HCT116 (cell line): ENCODE measurements at regions not wholly inside any gene's neighbourhood (a gene's known extent, or its start where the extent isn't known, plus 50 kb on each side); places are given as distances from the start of the nearest gene placed in this dataset.
"Not testable (repeated sequence)": the region's sequence is repeated elsewhere in the genome, so short reads cannot be mapped to it uniquely, and the experiment has no call there.

Source experiments
- ATAC-seq: fragments of 200-7000 bp; cut with Tn5 transposase; 2 replicates; pipeline ENCODE4 v1.9.1; 2020; ENCODE audit warnings: mild to moderate bottlenecking, moderate library complexity
- BruUV-seq: library from RNA; stranded (reverse); fragments of 400-500 nt; replicated peaks from 2 replicates; lab custom pipeline; 2021; lab: Mats Ljungman, UMichigan
- CTCF ChIA-PET: fragments of 300-600 bp; sonication (Branson Sonifier 250); formaldehyde crosslinking; loops from one replicate; lab custom pipeline; 2021; ENCODE audit warnings: antibody characterized with exemption; lab: Charles Lee
- POLR2A ChIA-PET: fragments of 300-600, 350-600 bp; sonication (Branson Sonifier 250); formaldehyde crosslinking; loops from one replicate; lab custom pipeline; 2021; ENCODE audit warnings: antibody characterized with exemption; lab: Charles Lee
- RAD21 ChIA-PET, 2 experiments: fragments of 300-600 bp; sonication (Branson Sonifier 250); formaldehyde crosslinking; loops; one replicate each; lab custom pipeline; 2023; ENCODE audit warnings: low total read pairs in 2 of 2; ENCODE audit not compliant: uncharacterized antibody in 2 of 2, unreplicated experiment in 2 of 2, low non-redundant PET in 1 of 2; lab: Charles Lee
- DNase-seq: peaks from one replicate; pipeline ENCODE4 v3.0.0-alpha.2; 2010; ENCODE audit warnings: low read depth, low spot score
- H2AFZ ChIP-seq: fragments of 200-600 bp; shearing (Covaris generic), sonication (generic); 2 replicates; pipeline ENCODE4 v1.6.1; 2017; ENCODE audit warnings: low read depth, mixed run types, mixed read lengths, antibody characterized with exemption, low read length; ENCODE audit not compliant: poor library complexity, severe bottlenecking
- H3K27ac ChIP-seq: 2 replicates; pipeline ENCODE4 v1.5.1; 2012; ENCODE audit warnings: low read depth, low read length
- H3K27me3 ChIP-seq: fragments of 200-600 bp; sonication (generic); 2 replicates; pipeline ENCODE4 v1.6.1; 2016; ENCODE audit warnings: mixed run types, low read length, mixed read lengths; ENCODE audit not compliant: insufficient read depth
- H3K36me3 ChIP-seq, 2 experiments: fragments of 200-500 bp in 1 of 2; fragments of 200-600 bp in 1 of 2; sonication (Bioruptor generic) in 1 of 2; sonication (generic) in 1 of 2; 2 replicates each; pipeline versions ENCODE4 v1.5.1 to v1.6.1; 2014 to 2016; ENCODE audit warnings: low read length in 2 of 2, inconsistent platforms in 1 of 2, mixed read lengths in 1 of 2, mixed run types in 1 of 2; ENCODE audit not compliant: insufficient read depth in 2 of 2, control insufficient read depth in 1 of 2
- H3K4me1 ChIP-seq, 2 experiments: fragments of 200-600 bp in 1 of 2; sonication (generic) in 1 of 2; 2 replicates each; pipeline versions ENCODE4 v1.5.1 to v1.6.1; 2012 to 2017; ENCODE audit warnings: low read length in 2 of 2, inconsistent platforms in 1 of 2, mild to moderate bottlenecking in 1 of 2, mixed read lengths in 1 of 2, mixed run types in 1 of 2, moderate library complexity in 1 of 2; ENCODE audit not compliant: insufficient read depth in 2 of 2, control insufficient read depth in 1 of 2
- H3K4me2 ChIP-seq: fragments of 200-600 bp; sonication (generic); 2 replicates; pipeline ENCODE4 v1.6.1; 2017; ENCODE audit warnings: mixed run types, low read length, mixed read lengths
- H3K4me3 ChIP-seq, 2 experiments: fragments of 200-600 bp in 1 of 2; sonication (generic) in 1 of 2; replicated peaks in 1 of 2; 2 replicates each; pipeline ENCODE4 v1.5.1; 2011 to 2016; ENCODE audit warnings: low read length in 2 of 2, control low read depth in 1 of 2, low read depth in 1 of 2, mild to moderate bottlenecking in 1 of 2, mixed read lengths in 1 of 2, mixed run types in 1 of 2
- H3K79me2 ChIP-seq: fragments of 200-600 bp; sonication (generic); 2 replicates; pipeline ENCODE4 v1.6.1; 2017; ENCODE audit warnings: mild to moderate bottlenecking, mixed run types, low read length, moderate library complexity, mixed read lengths; ENCODE audit not compliant: insufficient read depth
- H3K9ac ChIP-seq: fragments of 200-600 bp; sonication (generic); 2 replicates; pipeline ENCODE4 v1.6.1; 2016; ENCODE audit warnings: low read length, mixed read lengths
- H3K9me2 ChIP-seq: fragments of 200-600 bp; sonication (generic), shearing (Covaris generic); 2 replicates; pipeline ENCODE4 v1.6.1; 2017; ENCODE audit warnings: mixed run types, mild to moderate bottlenecking, moderate library complexity; ENCODE audit not compliant: insufficient read depth
- H3K9me3 ChIP-seq, 2 experiments: fragments of 200-500 bp in 1 of 2; fragments of 200-600 bp in 1 of 2; sonication (Bioruptor generic) in 1 of 2; sonication (generic) in 1 of 2; 2 replicates each; pipeline ENCODE4 v1.6.1; 2014 to 2017; ENCODE audit warnings: low read length in 2 of 2, mixed read lengths in 2 of 2, inconsistent platforms in 1 of 2, low read depth in 1 of 2, mild to moderate bottlenecking in 1 of 2, mixed run types in 1 of 2, moderate library complexity in 1 of 2; ENCODE audit not compliant: control insufficient read depth in 1 of 2, insufficient read depth in 1 of 2
- H4K20me1 ChIP-seq: fragments of 200-600 bp; sonication (generic), shearing (Covaris generic); 2 replicates; pipeline ENCODE4 v1.6.1; 2017; ENCODE audit warnings: mixed run types, mild to moderate bottlenecking, moderate library complexity; ENCODE audit not compliant: insufficient read depth
- CTCF ChIP-seq, 3 experiments: fragments of 200-600 bp in 1 of 3; sonication (generic) in 1 of 3; IDR thresholded peaks in 2 of 3; conservative IDR thresholded peaks in 1 of 3; 2 replicates each; pipeline ENCODE4 v1.5.1; 2012 to 2017; ENCODE audit warnings: low read depth in 2 of 3, low read length in 2 of 3, antibody characterized with exemption in 1 of 3, borderline replicate concordance in 1 of 3, control low read depth in 1 of 3, mild to moderate bottlenecking in 1 of 3, mixed read lengths in 1 of 3, mixed run types in 1 of 3, moderate library complexity in 1 of 3; ENCODE audit not compliant: insufficient read depth in 1 of 3
- SP1 ChIP-seq: IDR thresholded peaks from 2 replicates; pipeline ENCODE4 v1.6.1; 2012; ENCODE audit warnings: low read depth
- ZFX ChIP-seq: fragments of 450-650 bp; IDR thresholded peaks from 2 replicates; pipeline ENCODE4 v1.6.1; 2017
- intact Hi-C: fragments of 100-400 bp; cut with micrococcal nuclease; formaldehyde crosslinking; loops from 2 replicates; pipeline ENCODE4 v1.10.0; 2022

GRCh38 chr5:110873773-110874437 is 135.1 kb downstream of the SLC25A46 start:
- ATAC-seq (no peak), DNase-seq (no peak)
- H3K9me3 ChIP-seq: no peaks in the 10 kb centered on the region
- no peaks in the 10 kb centered on the region for H3K27me3 ChIP-seq
- no TSS peak for BruUV-seq
- POLR2A ChIA-PET: no interaction called here
- H3K36me3 ChIP-seq: no peaks in the 10 kb centered on the region
- H3K9me2 ChIP-seq: no peaks in the 10 kb centered on the region
- H4K20me1 ChIP-seq: no peaks in the 10 kb centered on the region
- H2AFZ ChIP-seq: no peak overlapping the region
- no peak overlapping the region for H3K4me2 ChIP-seq
- H3K9ac ChIP-seq: no peak overlapping the region
- H3K79me2 ChIP-seq: no peaks in the 10 kb centered on the region
- RAD21 ChIA-PET: no interaction called here
- no peak overlapping the region for H3K4me3 ChIP-seq
- no peak overlapping the region for H3K27ac ChIP-seq
- intact Hi-C loops: no loop called here
- no peak for TF ChIP-seq ZFX
- TF ChIP-seq CTCF (IDR thresholded peaks at IDR 0.05 in 2 of 3, conservative IDR thresholded peaks at IDR 0.05 in 1 of 3; ENCODE audit: borderline replicate concordance in 1 of 3, insufficient read depth in 1 of 3, low read depth in 2 of 3, low read length in 2 of 3): no peak
- no peak for TF ChIP-seq SP1
- CTCF ChIA-PET: no interaction called here
- no peaks in the 10 kb centered on the region for H3K4me1 ChIP-seq

GRCh38 chr5:110875115-110875514 is 136.3 kb downstream of the SLC25A46 start:
- DNase-seq, H3K27me3 ChIP-seq, BruUV-seq, H4K20me1 ChIP-seq, H3K4me2 ChIP-seq, H2AFZ ChIP-seq, intact Hi-C loops, H3K36me3 ChIP-seq, H3K4me3 ChIP-seq, H3K79me2 ChIP-seq, ATAC-seq, H3K9me3 ChIP-seq, CTCF ChIA-PET, H3K4me1 ChIP-seq, H3K27ac ChIP-seq, H3K9ac ChIP-seq, RAD21 ChIA-PET, H3K9me2 ChIP-seq, POLR2A ChIA-PET: not testable (repeated sequence)
